Fibroblast of peridontal ligament (primary cell): ENCODE measurements at regions not wholly inside any gene's neighbourhood (a gene's known extent, or its start where the extent isn't known, plus 50 kb on each side); places are given as distances from the start of the nearest gene placed in this dataset.

Source experiments
- DNase-seq: peaks from one replicate; pipeline ENCODE4 v3.0.0-alpha.2; 2010; ENCODE audit errors: extremely low read depth

DNA sequence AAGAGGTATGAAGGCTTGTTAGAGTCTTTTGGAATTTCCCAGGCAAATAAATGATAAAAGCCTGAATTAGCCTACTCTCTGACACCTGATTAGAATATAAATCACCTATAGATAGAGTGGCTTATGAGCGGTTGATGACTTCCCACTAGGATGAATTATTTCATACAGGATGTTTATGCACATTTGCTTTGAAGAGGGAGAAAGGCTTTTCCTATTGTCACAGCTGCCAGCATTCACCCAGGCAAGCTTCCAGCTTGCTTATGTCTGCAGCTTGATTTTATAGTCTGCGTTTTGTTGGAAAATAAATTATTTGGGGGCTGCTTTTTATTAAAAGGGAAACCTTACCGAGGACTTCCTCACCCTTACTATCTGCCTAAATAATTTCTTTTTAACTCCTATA is 51.3 kb upstream of the EIF2S2 start:
- no peak for DNase-seq

GRCh38 chr20:34164381-34164984 is 52.4 kb upstream of the EIF2S2 start:
- no peak for DNase-seq

DNA sequence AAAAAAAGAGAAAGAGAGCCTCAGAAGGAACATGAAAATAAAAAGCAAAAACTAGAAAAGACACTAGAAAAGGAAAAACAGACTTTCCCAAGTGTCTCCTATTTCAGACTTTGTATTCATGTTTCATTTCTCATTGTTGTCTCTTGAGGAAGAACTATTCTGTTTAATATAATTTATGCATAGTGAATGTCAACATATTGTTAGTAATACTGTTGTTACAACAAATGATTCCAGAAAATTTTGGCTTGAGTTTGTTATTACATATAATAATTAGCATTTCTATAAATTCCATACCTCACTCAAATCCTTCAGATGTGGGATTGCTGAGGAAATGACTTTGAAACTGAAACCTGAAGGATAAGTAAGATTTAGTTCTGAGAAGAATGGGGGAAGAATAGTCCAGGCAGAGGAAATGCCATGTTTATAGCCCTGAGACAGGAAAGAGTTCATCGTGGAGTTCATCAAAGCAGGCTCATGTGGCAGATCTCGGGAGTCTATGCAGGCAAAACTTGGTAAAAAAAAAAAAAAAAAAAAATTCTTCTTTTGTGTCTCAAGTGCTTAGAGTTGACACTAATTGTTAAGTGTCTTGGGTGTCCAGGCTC is 53.1 kb upstream of the EIF2S2 start:
- DNase-seq = no peak

DNA sequence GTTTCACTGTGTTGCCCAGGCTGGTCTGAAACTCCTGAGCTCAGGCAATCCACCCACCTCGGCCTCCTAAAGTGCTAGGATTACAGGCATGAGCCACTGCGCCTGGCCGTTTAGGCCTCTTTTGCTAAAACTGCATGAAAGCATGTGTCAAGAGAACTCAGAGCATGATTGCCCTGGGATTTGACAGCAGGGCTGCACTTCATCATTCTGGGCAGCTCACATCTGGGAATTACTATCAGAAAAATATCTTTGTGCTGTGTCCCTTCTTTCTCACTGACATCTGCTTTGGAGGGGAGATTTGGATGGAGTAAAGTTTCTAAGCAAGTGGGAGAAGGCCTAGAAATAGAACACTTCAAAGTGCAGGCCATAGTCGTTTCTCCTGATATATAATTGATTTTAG is 59.6 kb upstream of the EIF2S2 start:
- no peak for DNase-seq

- DNase-seq = no peak
These were observed 60.9 kb upstream of the EIF2S2 start for GRCh38 chr20:34172926-34173325.

DNA sequence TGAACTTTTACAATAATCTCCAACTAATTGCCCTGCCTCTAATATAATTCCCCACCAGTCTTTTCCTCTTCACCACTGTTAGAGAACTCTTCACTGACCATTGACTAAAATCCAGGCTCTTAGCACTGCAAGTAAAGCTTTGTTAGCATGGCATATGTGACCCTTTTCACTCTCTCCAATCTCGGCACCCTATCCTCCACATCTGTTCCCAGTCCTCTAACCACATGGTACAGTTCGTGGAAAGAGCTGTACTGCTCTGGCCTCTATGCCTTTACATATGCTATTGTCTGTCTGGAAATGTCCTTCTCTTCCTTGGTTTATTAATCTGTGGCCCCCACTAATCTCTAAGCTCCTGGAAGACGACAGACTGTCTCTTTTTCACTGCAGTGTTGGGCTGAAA is 63.0 kb upstream of the EIF2S2 start:
- DNase-seq = no peak

DNA sequence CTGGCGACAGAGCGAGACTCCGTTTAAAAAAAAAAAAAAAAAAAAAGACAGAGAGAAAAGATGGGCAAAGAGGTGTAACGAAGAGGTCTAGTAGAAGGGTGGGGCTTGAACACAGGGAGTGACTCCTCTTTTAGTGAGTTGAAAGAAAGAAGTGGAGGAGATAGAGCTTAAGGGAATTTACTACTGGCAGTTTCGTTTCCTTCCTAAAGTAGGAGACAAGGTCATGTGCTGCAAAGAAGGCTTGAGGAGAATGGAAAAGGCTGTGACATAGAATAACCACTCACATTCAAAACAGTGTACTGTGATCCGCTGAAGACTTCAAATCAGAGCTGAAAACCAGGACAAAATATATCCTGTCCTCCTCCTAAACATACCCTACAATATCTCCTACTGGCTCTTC is 63.8 kb upstream of the EIF2S2 start:
- no peak for DNase-seq

GRCh38 chr20:34177052-34177451 is 64.2 kb upstream of the ASIP start:
- no peak for DNase-seq

GRCh38 chr20:34179637-34180360 is 61.4 kb upstream of the ASIP start:
- DNase-seq = no peak

GRCh38 chr20:34180460-34181120 is 60.6 kb upstream of the ASIP start:
- DNase-seq = no peak

- no peak for DNase-seq
These were observed 59.7 kb upstream of the ASIP start for GRCh38 chr20:34181484-34181883.

- DNase-seq = peak; percentile 49
These were observed 55.2 kb upstream of the ASIP start for GRCh38 chr20:34185766-34186620.

DNA sequence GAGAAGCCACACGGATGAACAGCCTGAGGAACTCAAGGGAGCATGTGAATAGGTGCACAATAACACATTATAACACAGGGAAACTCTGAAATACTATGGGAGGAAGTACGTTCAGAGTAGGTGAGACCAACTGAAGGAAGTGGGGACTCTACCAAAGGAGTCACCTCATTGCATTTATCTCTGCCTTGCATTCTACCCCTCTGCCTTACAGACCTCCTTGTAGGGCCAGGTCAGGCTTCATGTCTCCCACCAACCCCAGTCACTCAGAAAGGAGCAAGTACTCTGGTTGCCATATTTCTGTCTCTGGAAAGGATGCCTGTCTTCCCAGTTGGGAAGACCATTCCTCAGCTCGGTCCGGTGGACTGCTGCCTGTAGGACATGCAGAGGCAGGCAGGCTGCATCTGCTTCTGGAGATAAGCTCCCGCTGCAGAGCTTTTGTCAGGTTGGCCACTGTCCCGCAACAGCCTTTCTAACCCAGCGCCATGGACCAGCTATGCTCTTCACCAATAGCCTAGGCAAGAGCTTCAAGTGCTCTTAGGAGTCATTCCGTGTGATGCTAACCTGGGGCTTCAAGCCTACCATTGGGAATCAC is 51.6 kb upstream of the ASIP start:
- no peak for DNase-seq

DNA sequence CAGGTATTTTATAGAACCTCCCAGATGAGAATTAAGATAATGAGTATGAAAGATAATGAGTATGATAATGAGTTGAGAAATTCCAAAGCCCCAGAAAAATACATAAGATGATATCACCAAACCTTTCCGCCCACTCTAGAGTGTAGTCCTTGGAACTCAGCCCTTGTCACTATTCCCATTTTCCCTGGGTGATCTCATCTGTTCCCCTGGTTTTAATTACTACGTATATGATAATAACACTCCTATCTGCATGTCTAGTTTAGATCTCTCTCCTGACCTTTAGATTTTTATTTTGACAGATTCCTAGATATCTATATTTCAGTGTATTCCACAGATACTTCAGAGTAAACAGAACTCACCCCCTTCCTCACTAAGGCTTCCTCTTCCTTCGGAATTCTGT is 51.0 kb upstream of the ASIP start:
- DNase-seq = no peak

DNA sequence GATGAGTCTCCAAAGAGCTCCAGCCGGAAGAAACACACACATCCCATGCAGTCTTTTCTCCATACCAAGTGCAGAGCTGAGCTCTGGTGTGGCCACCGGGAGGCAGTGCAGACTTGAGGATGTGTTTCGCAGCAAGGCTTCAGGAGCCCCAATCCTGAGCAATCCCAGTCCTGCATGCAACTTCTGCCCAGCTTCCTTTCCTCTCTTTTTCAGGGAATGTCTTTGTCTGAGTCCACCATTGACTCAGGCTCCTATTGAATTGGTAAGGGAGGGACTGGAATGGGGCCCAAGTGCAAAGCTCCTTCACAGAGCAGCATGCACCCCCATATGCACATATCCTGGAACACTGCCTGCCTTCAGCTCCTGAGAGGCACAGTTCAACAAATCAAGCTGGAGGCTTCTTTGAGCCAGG is 50.5 kb upstream of the ASIP start:
- DNase-seq = peak; percentile 92
